HG03066 (cell line): ENCODE measurements at regions not wholly inside any gene's neighbourhood (a gene's known extent, or its start where the extent isn't known, plus 50 kb on each side); places are given as distances from the start of the nearest gene placed in this dataset.
A peak's percentile ranks its signal among the peaks of the same experiment; 100 is the strongest.

Experiments
- ATAC-seq: cut with Tn5 transposase; IDR thresholded peaks from one replicate; pipeline ENCODE4 v1.9.1; 2021; ENCODE audit warnings: low read depth; ENCODE audit not compliant: unreplicated experiment

- ATAC-seq: no peak
These were observed 131.8 kb downstream of the KCTD12 start for GRCh38 chr13:76754414-76754813.

GRCh38 chr13:76751278-76751677, 134.9 kb downstream of the KCTD12 start:
- no peak for ATAC-seq

- ATAC-seq: no peak
These were observed 136.1 kb downstream of the KCTD12 start for GRCh38 chr13:76750126-76750525.

- ATAC-seq: peak; percentile 69
These were observed 140.7 kb downstream of the KCTD12 start for GRCh38 chr13:76745261-76746200.

- no peak for ATAC-seq
These were observed 144.6 kb downstream of the KCTD12 start for GRCh38 chr13:76741624-76742023.

GRCh38 chr13:76741046-76741445, 145.2 kb downstream of the KCTD12 start:
- no peak for ATAC-seq

GRCh38 chr13:76738616-76739015, 147.6 kb downstream of the KCTD12 start:
- ATAC-seq: no peak

GRCh38 chr13:76737526-76737925, 148.7 kb downstream of the KCTD12 start:
- no peak for ATAC-seq

- peak; percentile 66 for ATAC-seq
These were observed 150.6 kb downstream of the KCTD12 start for GRCh38 chr13:76735641-76736040.

GRCh38 chr13:76733671-76734070, 152.5 kb downstream of the KCTD12 start:
- ATAC-seq: no peak

GRCh38 chr13:76732367-76732766, 153.8 kb downstream of the KCTD12 start:
- ATAC-seq: no peak

GRCh38 chr13:76730220-76730619, 156.0 kb downstream of the KCTD12 start:
- ATAC-seq: no peak

GRCh38 chr13:76729691-76730090, 156.5 kb downstream of the KCTD12 start:
- ATAC-seq: no peak

GRCh38 chr13:76725896-76726295, 160.3 kb downstream of the KCTD12 start:
- no peak for ATAC-seq

- no peak for ATAC-seq
These were observed 161.0 kb downstream of the KCTD12 start for GRCh38 chr13:76725211-76725610.

- ATAC-seq: no peak
These were observed 161.8 kb downstream of the KCTD12 start for GRCh38 chr13:76724421-76724820.

- peak; percentile 86 for ATAC-seq
These were observed 162.5 kb downstream of the KCTD12 start for GRCh38 chr13:76723551-76724232.

GRCh38 chr13:76722782-76723181, 163.4 kb downstream of the KCTD12 start:
- ATAC-seq: no peak

GRCh38 chr13:76720821-76721220, 165.4 kb downstream of the KCTD12 start:
- no peak for ATAC-seq

- ATAC-seq: no peak
These were observed 165.8 kb downstream of the KCTD12 start for GRCh38 chr13:76720416-76720815.

- no peak for ATAC-seq
These were observed 166.2 kb downstream of the KCTD12 start for GRCh38 chr13:76719955-76720354.

GRCh38 chr13:76717092-76717491, 169.1 kb downstream of the KCTD12 start:
- no peak for ATAC-seq
